Fibroblast of lung (primary cell): ENCODE measurements at regions not wholly inside any gene's neighbourhood (a gene's known extent, or its start where the extent isn't known, plus 50 kb on each side); places are given as distances from the start of the nearest gene placed in this dataset.

Experiments used
- DNase-seq, 2 donors: peaks; one replicate each; pipeline versions ENCODE4 v3.0.0 to v3.0.0-alpha.2; 2010; ENCODE audit warnings: low read depth in 2 of 2
- H2AFZ ChIP-seq: 2 replicates; pipeline ENCODE4 v1.5.1; 2012; ENCODE audit warnings: low read length, control low read depth, inconsistent platforms
- H3K27ac ChIP-seq: 2 replicates; pipeline ENCODE4 v1.5.1; 2011; ENCODE audit warnings: low read length, control low read depth; ENCODE audit not compliant: insufficient read depth
- H3K27me3 ChIP-seq: 2 replicates; pipeline ENCODE4 v1.5.1; 2011; ENCODE audit warnings: mild to moderate bottlenecking, low read length; ENCODE audit not compliant: control insufficient read depth, insufficient read depth
- H3K36me3 ChIP-seq: 2 replicates; pipeline ENCODE4 v1.5.1; 2011; ENCODE audit warnings: low read length; ENCODE audit not compliant: control insufficient read depth, insufficient read depth
- H3K4me1 ChIP-seq: 2 replicates; pipeline ENCODE4 v1.5.1; 2011; ENCODE audit warnings: low read length; ENCODE audit not compliant: control insufficient read depth, insufficient read depth; ENCODE audit errors: extremely low read depth
- H3K4me2 ChIP-seq: 2 replicates; pipeline ENCODE4 v1.5.1; 2011; ENCODE audit warnings: low read length, control low read depth; ENCODE audit not compliant: insufficient read depth; ENCODE audit errors: extremely low read depth
- H3K4me3 ChIP-seq, 4 experiments: fragments of 200-600 bp in 1 of 4; sonication (generic) in 1 of 4; replicated peaks in 1 of 4; 2 replicates each; pipeline ENCODE4 v1.5.1; 2011 to 2016; ENCODE audit warnings: low read length in 4 of 4, low read depth in 3 of 4, mild to moderate bottlenecking in 3 of 4, control low read depth in 2 of 4, inconsistent platforms in 1 of 4, mixed read lengths in 1 of 4; ENCODE audit not compliant: insufficient read depth in 1 of 4; ENCODE audit errors: control extremely low read depth in 1 of 4
- H3K79me2 ChIP-seq: 2 replicates; pipeline ENCODE4 v1.5.1; 2012; ENCODE audit warnings: mild to moderate bottlenecking, low read length, inconsistent platforms; ENCODE audit not compliant: control insufficient read depth, insufficient read depth
- H3K9ac ChIP-seq: 2 replicates; pipeline ENCODE4 v1.5.1; 2011; ENCODE audit warnings: mild to moderate bottlenecking, low read length, control low read depth; ENCODE audit not compliant: insufficient read depth
- H3K9me3 ChIP-seq: 2 replicates; pipeline ENCODE4 v1.5.1; 2012; ENCODE audit warnings: low read depth, low read length; ENCODE audit not compliant: control insufficient read depth, insufficient read depth
- H4K20me1 ChIP-seq: 2 replicates; pipeline ENCODE4 v1.5.1; 2011; ENCODE audit warnings: low read length; ENCODE audit not compliant: control insufficient read depth, insufficient read depth; ENCODE audit errors: extremely low read depth
- CTCF ChIP-seq, 2 donors: IDR thresholded peaks in 1 of 2; conservative IDR thresholded peaks in 1 of 2; 1 replicate in 1 of 2; 2 replicates in 1 of 2; pipeline ENCODE4 v1.5.1; 2011 to 2012; ENCODE audit warnings: low read length in 2 of 2, control low read depth in 1 of 2, inconsistent platforms in 1 of 2, low read depth in 1 of 2, mild to moderate bottlenecking in 1 of 2
- EZH2 ChIP-seq: IDR thresholded peaks from 2 replicates; pipeline ENCODE4 v1.5.1; 2012; ENCODE audit warnings: low read length, control low read depth, mild to moderate bottlenecking; ENCODE audit errors: missing control alignments

GRCh38 chr9:108139900-108140299 lies 650.3 kb upstream of the KLF4 start:
- Histone ChIP-seq H3K4me2 (no peak overlapping the region), H3K27ac (no peak overlapping the region), H3K79me2 (no peaks in the 10 kb centered on the region), H3K4me3 (no peak overlapping the region), H3K4me1 (peaks cover 5% of the 10 kb centered on the region), H3K9ac (no peak overlapping the region), H3K9me3 (no peaks in the 10 kb centered on the region), H4K20me1 (no peaks in the 10 kb centered on the region), H2AFZ (no peak overlapping the region), H3K27me3 (no peaks in the 10 kb centered on the region), H3K36me3 (no peaks in the 10 kb centered on the region)
- no peak for DNase-seq
- no peak for TF ChIP-seq EZH2
- no peak for TF ChIP-seq CTCF (conservative IDR thresholded peaks at IDR 0.05 in 1 of 2, IDR thresholded peaks at IDR 0.05 in 1 of 2; ENCODE audit: low read depth in 1 of 2, low read length in 2 of 2)

GRCh38 chr9:108138516-108138915 lies 648.9 kb upstream of the KLF4 start:
- Histone ChIP-seq H3K9me3 (no peaks in the 10 kb centered on the region), H4K20me1 (no peaks in the 10 kb centered on the region), H3K4me2 (no peak overlapping the region), H3K4me1 (peaks cover 5% of the 10 kb centered on the region), H3K9ac (no peak overlapping the region), H3K79me2 (no peaks in the 10 kb centered on the region), H3K27me3 (no peaks in the 10 kb centered on the region), H3K27ac (no peak overlapping the region), H2AFZ (no peak overlapping the region), H3K4me3 (no peak overlapping the region), H3K36me3 (no peaks in the 10 kb centered on the region)
- TF ChIP-seq EZH2 (no peak), CTCF (conservative IDR thresholded peaks at IDR 0.05 in 1 of 2, IDR thresholded peaks at IDR 0.05 in 1 of 2; ENCODE audit: low read depth in 1 of 2, low read length in 2 of 2) (no peak)
- no peak for DNase-seq

GRCh38 chr9:108136656-108137055 lies 647.1 kb upstream of the KLF4 start:
- no peak overlapping the region for H3K27ac ChIP-seq
- no peak for TF ChIP-seq CTCF (conservative IDR thresholded peaks at IDR 0.05 in 1 of 2, IDR thresholded peaks at IDR 0.05 in 1 of 2; ENCODE audit: low read depth in 1 of 2, low read length in 2 of 2)
- no peak for TF ChIP-seq EZH2
- H3K79me2 ChIP-seq, result no peaks in the 10 kb centered on the region
- H3K4me2 ChIP-seq, result no peak overlapping the region
- no peak overlapping the region for H3K4me3 ChIP-seq
- H3K27me3 ChIP-seq, result no peaks in the 10 kb centered on the region
- H4K20me1 ChIP-seq, result no peaks in the 10 kb centered on the region
- H3K9ac ChIP-seq, result no peak overlapping the region
- DNase-seq, result peak in 1 of 2 donors; percentile 39
- H3K4me1 ChIP-seq, result no peaks in the 10 kb centered on the region
- H2AFZ ChIP-seq, result no peak overlapping the region
- H3K36me3 ChIP-seq, result no peaks in the 10 kb centered on the region
- no peaks in the 10 kb centered on the region for H3K9me3 ChIP-seq
